DND-41 (cell line): ENCODE measurements at regions not wholly inside any gene's neighbourhood (a gene's known extent, or its start where the extent isn't known, plus 50 kb on each side); places are given as distances from the start of the nearest gene placed in this dataset.

Experiments used
- ATAC-seq: fragments of 200-7000 bp; cut with Tn5 transposase; 3 replicates; pipeline ENCODE4 v1.9.1; 2021; ENCODE audit warnings: low read depth; ENCODE audit not compliant: insufficient read depth
- DNase-seq: peaks from one replicate; pipeline ENCODE4 v3.0.0-alpha.2; 2020
- H2AFZ ChIP-seq: 2 replicates; pipeline ENCODE4 v1.6.0; 2012; ENCODE audit warnings: low read depth, low read length
- H3K27ac ChIP-seq: 2 replicates; pipeline ENCODE4 v1.5.1; 2012; ENCODE audit warnings: low read length, inconsistent platforms
- H3K27me3 ChIP-seq: fragments of 200-600 bp; sonication (generic); 2 replicates; pipeline ENCODE4 v1.6.0; 2012; ENCODE audit warnings: low read length, mild to moderate bottlenecking, inconsistent platforms; ENCODE audit not compliant: insufficient read depth, poor library complexity
- H3K36me3 ChIP-seq: 2 replicates; pipeline ENCODE4 v1.5.1; 2012; ENCODE audit warnings: low read length, inconsistent platforms; ENCODE audit not compliant: insufficient read depth
- H3K4me1 ChIP-seq: 2 replicates; pipeline ENCODE4 v1.5.1; 2012; ENCODE audit warnings: mild to moderate bottlenecking, low read length; ENCODE audit not compliant: insufficient read depth
- H3K4me2 ChIP-seq: 2 replicates; pipeline ENCODE4 v1.6.0; 2012; ENCODE audit warnings: mild to moderate bottlenecking, moderate library complexity, low read length, inconsistent platforms; ENCODE audit not compliant: insufficient read depth
- H3K4me3 ChIP-seq, 2 experiments: fragments of 200-600 bp in 1 of 2; shearing (Covaris generic) in 1 of 2; 2 replicates each; pipeline ENCODE4 v1.5.1; 2012 to 2016; ENCODE audit warnings: inconsistent platforms in 2 of 2, low read length in 2 of 2, mild to moderate bottlenecking in 2 of 2, low read depth in 1 of 2, moderate library complexity in 1 of 2
- H3K79me2 ChIP-seq: 2 replicates; pipeline ENCODE4 v1.6.0; 2012; ENCODE audit warnings: low read length, inconsistent platforms; ENCODE audit not compliant: insufficient read depth
- H3K9ac ChIP-seq: 2 replicates; pipeline ENCODE4 v1.6.0; 2012; ENCODE audit warnings: low read depth, mild to moderate bottlenecking, inconsistent platforms, low read length, moderate library complexity
- H3K9me3 ChIP-seq: 2 replicates; pipeline ENCODE4 v1.5.1; 2012; ENCODE audit warnings: low read length, moderate library complexity, mild to moderate bottlenecking, inconsistent platforms; ENCODE audit not compliant: insufficient read depth, severe bottlenecking
- H4K20me1 ChIP-seq: 2 replicates; pipeline ENCODE4 v1.6.0; 2012; ENCODE audit warnings: low read length; ENCODE audit not compliant: insufficient read depth
- CTCF ChIP-seq: IDR thresholded peaks from 2 replicates; pipeline ENCODE4 v1.5.1; 2012; ENCODE audit warnings: borderline replicate concordance, low read length, moderate library complexity, mild to moderate bottlenecking; ENCODE audit not compliant: poor library complexity, severe bottlenecking; ENCODE audit errors: extremely low read depth
- EZH2 ChIP-seq: IDR thresholded peaks from 3 replicates; pipeline ENCODE4 v1.6.1; 2012; ENCODE audit warnings: borderline replicate concordance, low read depth, mild to moderate bottlenecking, moderate library complexity, low read length, inconsistent platforms; ENCODE audit not compliant: severe bottlenecking

- Histone ChIP-seq H3K79me2 (no peaks in the 10 kb centered on the region), H3K9me3 (no peaks in the 10 kb centered on the region), H3K4me2 (no peak overlapping the region)
Measured at GRCh38 chr1:17967623-17968255, 139.9 kb upstream of the IGSF21 start.

GRCh38 chr1:17970757-17971156 lies 136.8 kb upstream of the IGSF21 start:
- Histone ChIP-seq H4K20me1 (peaks cover 3% of the 10 kb centered on the region; the same call in 1 of the 2 replicates), H3K79me2 (no peaks in the 10 kb centered on the region), H3K9ac (no peak overlapping the region), H3K4me2 (no peak overlapping the region), H3K27me3 (peaks cover 4% of the 10 kb centered on the region), H3K36me3 (no peaks in the 10 kb centered on the region), H2AFZ (no peak overlapping the region), H3K27ac (no peak overlapping the region), H3K4me3 (no peak overlapping the region), H3K9me3 (no peaks in the 10 kb centered on the region), H3K4me1 (no peaks in the 10 kb centered on the region)
- DNase-seq (no peak), ATAC-seq (no peak)
- no peak for TF ChIP-seq CTCF
- TF ChIP-seq EZH2 = no peak

More at GRCh38 chr1:17967623-17968255, 139.9 kb upstream of the IGSF21 start:
- DNase-seq (no peak), ATAC-seq (no peak)
- Histone ChIP-seq H3K36me3 (no peaks in the 10 kb centered on the region), H2AFZ (no peak overlapping the region), H3K4me1 (no peaks in the 10 kb centered on the region), H3K27me3 (peaks cover 4% of the 10 kb centered on the region), H4K20me1 (peaks cover 3% of the 10 kb centered on the region), H3K9ac (no peak overlapping the region), H3K4me3 (no peak overlapping the region), H3K27ac (no peak overlapping the region)
- TF ChIP-seq EZH2 (no peak), CTCF (no peak)

DNA sequence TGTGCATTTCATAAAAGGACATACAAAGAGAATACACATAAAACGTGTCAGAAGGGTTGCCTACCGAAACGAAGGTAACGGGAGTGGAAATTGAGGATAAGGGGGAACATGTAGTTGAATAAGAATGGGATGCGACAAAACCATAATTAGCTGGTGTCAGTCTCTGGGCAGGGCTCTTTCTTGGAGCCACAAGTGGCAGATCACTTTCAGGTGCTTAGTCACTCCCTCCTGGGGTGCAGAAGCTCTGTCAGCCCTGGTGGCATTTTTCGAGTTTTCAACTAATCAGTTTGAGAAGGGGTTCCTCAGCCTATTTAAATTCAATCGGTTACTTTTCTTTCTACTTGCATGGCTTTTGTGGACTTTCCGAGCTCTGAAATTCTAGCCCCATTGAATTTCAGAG lies 133.9 kb upstream of the IGSF21 start:
- no peak for DNase-seq
- H3K27ac ChIP-seq = no peak overlapping the region
- H3K27me3 ChIP-seq = peaks cover 4% of the 10 kb centered on the region
- no peak overlapping the region for H3K9ac ChIP-seq
- peaks cover 3% of the 10 kb centered on the region; the same call in 1 of the 2 replicates for H4K20me1 ChIP-seq
- H3K4me2 ChIP-seq = no peak overlapping the region
- no peak overlapping the region for H3K4me3 ChIP-seq
- H3K79me2 ChIP-seq = no peaks in the 10 kb centered on the region
- H3K36me3 ChIP-seq = no peaks in the 10 kb centered on the region
- H3K9me3 ChIP-seq = no peaks in the 10 kb centered on the region
- H3K4me1 ChIP-seq = no peaks in the 10 kb centered on the region
- H2AFZ ChIP-seq = no peak overlapping the region
- TF ChIP-seq CTCF (no peak), EZH2 (no peak)
- ATAC-seq = no peak

DNA sequence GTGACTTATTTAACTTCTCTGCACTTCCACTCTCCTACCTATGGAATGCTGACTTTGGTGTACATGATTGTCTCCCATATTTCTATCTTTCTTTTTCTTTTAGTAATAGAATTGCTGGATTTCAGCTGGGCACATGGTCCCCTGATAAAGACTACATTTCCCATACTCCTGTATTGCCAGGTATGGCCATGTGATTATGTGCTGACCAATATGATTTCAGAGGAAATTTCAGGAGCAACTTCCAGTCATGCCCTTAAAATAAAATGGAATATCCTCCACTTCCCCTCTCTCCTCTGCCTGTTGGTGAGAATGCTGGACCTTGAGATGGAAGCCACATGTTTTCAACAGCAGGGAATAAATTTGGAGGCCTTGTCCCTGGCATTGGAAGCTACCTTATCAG lies 130.7 kb upstream of the IGSF21 start:
- Histone ChIP-seq H3K4me2 (no peak overlapping the region), H3K27me3 (peaks cover 4% of the 10 kb centered on the region), H3K36me3 (no peaks in the 10 kb centered on the region), H3K79me2 (no peaks in the 10 kb centered on the region), H3K9me3 (no peaks in the 10 kb centered on the region), H4K20me1 (no peaks in the 10 kb centered on the region), H3K4me1 (no peaks in the 10 kb centered on the region), H3K4me3 (no peak overlapping the region), H3K9ac (no peak overlapping the region), H2AFZ (no peak overlapping the region), H3K27ac (no peak overlapping the region)
- no peak for ATAC-seq
- no peak for TF ChIP-seq CTCF
- no peak for TF ChIP-seq EZH2
- DNase-seq = no peak
